ENCODE measurements at regions not wholly inside any gene's neighbourhood (a gene's known extent, or its start where the extent isn't known, plus 50 kb on each side); places are given as distances from the start of the nearest gene placed in this dataset.
"Not testable (repeated sequence)": the region's sequence is repeated elsewhere in the genome, so short reads cannot be mapped to it uniquely, and the experiment has no call there.

DNA sequence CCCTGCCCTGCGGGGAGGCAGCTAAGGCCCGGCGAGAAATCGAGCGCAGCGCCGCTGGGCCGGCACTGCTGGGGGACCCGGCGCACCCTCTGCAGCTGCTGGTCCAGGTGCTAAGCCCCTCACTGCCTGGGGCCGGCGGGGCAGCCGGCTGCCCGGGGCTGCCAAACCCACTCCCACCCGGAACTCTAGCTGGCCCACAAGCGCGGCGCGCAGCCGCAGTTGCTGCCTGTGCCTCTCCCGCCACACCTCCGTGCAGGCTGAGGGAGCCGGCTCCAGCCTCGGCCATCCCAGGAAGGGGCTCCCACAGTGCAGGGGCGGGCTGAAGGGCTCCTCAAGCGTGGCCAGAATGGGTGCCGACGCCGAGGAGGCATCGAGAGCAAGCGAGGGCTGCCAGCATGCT, 249.9 kb downstream of the FGF9 start:
- DNase-seq = not testable (repeated sequence)

GRCh38 chr13:21924958-21925357, 254.1 kb downstream of the FGF9 start:
- DNase-seq = no peak

GRCh38 chr13:21925720-21926119, 254.8 kb downstream of the FGF9 start:
- DNase-seq = no peak

- no peak for DNase-seq
Measured at GRCh38 chr13:21929400-21929799, 258.5 kb downstream of the FGF9 start.

- no peak for DNase-seq
Measured at GRCh38 chr13:21930536-21930935, 259.7 kb downstream of the FGF9 start.

DNA sequence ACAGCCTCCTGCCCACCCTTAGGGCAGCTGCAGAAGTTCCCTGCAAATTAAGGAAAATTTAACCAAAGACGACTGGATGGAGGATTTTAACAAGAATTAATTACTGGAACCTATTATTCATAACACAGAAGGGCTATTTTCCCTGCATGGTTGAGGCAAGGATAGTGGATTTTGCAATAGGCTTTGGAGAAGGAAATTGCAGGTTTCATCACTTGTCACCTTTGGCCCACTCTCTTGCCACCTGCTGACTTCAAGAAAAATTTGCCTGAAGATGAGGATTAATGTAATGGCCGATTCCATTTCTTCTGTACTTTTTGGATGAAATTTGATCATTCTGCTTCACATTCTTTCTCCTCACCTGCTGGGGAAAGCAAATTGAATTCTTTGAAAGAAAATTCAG, 261.7 kb downstream of the FGF9 start:
- no peak for DNase-seq

GRCh38 chr13:21932996-21933395, 262.1 kb downstream of the FGF9 start:
- no peak for DNase-seq

GRCh38 chr13:21934284-21934683, 263.4 kb downstream of the FGF9 start:
- DNase-seq = no peak

GRCh38 chr13:21936674-21937073, 265.8 kb downstream of the FGF9 start:
- DNase-seq = no peak

GRCh38 chr13:21938168-21938567, 267.3 kb downstream of the FGF9 start:
- DNase-seq = no peak

DNA sequence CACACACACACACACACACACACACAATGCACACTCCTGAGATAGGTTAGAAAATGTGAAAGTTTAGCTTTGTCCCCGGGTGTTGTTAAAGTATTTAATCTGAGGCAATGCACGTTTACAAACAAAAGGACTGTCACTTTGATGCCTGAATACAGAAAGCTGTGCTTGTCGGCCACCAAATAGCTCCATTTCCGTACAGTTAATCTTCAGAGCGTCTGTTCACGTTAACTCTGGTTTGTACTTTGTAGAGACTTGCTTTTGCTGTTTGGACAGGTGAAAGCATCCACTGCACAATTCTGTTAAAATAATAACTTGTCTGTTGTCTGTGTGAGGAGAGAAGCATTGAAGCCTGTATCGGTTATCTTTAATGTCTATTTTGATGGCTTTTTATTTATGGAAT, 267.8 kb downstream of the FGF9 start:
- no peak for DNase-seq

GRCh38 chr13:21942061-21942460, 271.2 kb downstream of the FGF9 start:
- DNase-seq = no peak

DNA sequence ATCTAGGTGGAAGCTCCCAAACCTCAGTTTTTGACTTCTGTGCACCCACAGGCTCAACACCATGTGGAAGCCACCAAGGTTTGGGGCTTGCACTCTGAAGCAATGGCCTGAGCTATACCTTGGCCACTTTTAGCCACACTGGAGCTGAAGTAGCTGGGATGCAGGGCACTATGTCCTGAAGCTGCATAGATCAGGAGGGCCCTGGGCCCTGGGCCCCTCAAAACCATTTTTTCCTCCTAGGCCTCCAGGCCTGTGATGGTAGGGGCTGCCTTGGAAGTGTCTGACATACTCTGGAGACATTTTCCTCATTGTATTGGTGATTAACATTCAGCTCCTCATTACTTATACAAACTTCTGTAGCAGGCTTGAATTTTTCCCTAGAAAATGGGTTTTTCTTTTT, 273.7 kb downstream of the FGF9 start:
- no peak for DNase-seq

GRCh38 chr13:21945195-21945594, 274.3 kb downstream of the FGF9 start:
- no peak for DNase-seq

DNA sequence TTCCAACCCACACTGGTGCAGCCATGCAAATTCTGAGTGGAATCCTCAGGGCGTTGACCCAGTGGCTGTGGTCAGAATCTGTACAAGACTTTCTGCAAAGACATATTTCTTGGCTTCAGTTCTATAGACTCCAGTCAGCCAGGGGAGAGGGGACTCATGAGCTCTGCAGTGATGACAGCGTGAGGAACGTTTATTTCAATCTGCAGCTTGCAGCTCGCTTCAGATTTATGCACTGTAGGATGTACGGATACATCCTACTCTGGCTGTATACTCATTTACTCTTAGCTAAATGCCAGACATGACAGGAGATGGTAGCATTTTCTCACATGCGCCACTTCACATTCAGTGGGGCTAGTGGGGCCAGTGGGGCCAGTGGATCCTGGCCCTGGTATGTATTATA, 276.1 kb downstream of the FGF9 start:
- DNase-seq = no peak

- DNase-seq = no peak
Measured at GRCh38 chr13:21948769-21949474, 278.0 kb downstream of the FGF9 start.

DNA sequence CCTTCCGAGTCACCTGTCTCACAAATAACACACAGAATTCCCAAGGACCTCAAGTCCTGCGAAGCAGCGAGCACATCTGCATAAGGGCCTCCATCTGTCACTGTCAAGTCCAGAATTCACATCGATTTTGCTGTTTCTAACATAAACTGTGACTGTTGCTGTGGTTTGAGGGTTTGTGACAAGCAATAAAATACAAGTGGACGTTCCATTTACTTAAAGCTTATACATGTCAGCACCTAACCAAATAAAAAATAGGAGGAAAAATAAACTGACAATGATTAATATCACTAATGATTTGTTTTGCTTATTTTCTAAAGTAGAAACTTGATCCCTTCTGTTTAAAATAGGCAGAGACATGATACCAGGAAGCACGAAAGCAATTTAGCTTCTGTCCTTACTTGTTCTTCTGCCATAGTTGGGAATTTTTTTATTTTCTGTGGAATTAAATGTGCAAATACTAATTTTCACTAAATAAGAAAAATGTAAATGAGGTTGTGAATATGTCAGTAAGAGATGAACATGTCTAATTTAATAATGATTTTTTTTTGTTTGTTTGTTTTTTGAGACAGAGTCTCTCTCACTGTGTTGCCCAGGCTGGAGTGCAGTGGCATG, 279.1 kb downstream of the FGF9 start:
- DNase-seq = no peak

- DNase-seq = no peak
Measured at GRCh38 chr13:21956666-21957065, 285.8 kb downstream of the FGF9 start.

- DNase-seq = no peak
Measured at GRCh38 chr13:21957833-21958232, 287.0 kb downstream of the FGF9 start.

- no peak for DNase-seq
Measured at GRCh38 chr13:21960108-21960507, 289.2 kb downstream of the FGF9 start.

DNA sequence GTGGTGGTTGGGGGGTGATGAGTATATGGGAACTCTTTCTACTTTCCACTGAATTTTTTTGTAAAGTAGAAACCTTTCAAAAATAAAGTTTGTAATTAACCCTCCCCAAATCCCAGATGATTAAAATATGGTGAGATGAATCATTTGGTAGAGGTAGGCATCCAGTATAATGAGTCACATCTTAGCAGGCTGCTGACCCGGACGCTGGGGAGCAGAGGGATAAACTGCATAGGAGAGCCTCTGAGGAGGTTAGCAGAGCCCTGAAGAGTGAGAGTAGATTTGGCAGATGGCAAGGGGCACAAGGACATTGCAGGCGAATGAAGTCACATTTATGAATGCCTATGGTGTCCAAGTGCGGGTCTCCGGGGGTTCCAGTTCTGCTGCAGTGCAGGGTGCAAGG, 293.8 kb downstream of the FGF9 start:
- DNase-seq = no peak

- no peak for DNase-seq
Measured at GRCh38 chr13:21965095-21965494, 294.2 kb downstream of the FGF9 start.

- no peak for DNase-seq
Measured at GRCh38 chr13:21966014-21966413, 295.1 kb downstream of the FGF9 start.

- DNase-seq = no peak
Measured at GRCh38 chr13:21967871-21968270, 297.0 kb downstream of the FGF9 start.

GRCh38 chr13:21970172-21970571, 299.3 kb downstream of the FGF9 start:
- DNase-seq = no peak
